ENCODE measurements at regions not wholly inside any gene's neighbourhood (a gene's known extent, or its start where the extent isn't known, plus 50 kb on each side); places are given as distances from the start of the nearest gene placed in this dataset.
"Not testable (repeated sequence)": the region's sequence is repeated elsewhere in the genome, so short reads cannot be mapped to it uniquely, and the experiment has no call there.

DNA sequence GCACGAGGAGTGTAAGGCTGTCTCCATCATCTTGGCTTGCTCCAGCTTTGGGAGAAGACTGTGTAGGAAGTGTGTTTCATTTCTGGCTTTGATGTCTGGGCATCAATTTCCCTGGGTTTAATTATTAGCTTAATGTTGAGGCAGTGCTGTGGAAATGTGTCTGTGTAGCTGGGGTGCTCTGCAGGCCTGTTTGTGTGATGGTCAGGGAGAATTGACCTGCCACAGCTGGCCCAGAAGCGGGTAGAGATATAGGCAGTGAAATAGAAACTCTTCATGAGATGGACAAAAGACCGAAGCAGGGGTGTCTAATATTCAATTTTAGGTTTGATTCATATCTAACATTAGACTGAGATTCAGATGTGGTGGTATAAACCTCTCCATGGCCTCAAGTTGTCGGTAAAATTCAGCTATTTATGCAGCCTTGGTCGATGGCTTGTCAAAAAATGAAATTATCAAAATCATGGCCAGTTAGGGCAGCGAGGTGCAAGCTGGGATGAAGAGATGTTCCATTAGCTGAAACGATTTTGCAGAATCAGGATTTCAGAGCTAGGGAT is 95.3 kb upstream of the SNX9 start:
- DNase-seq: no peak
- H3K36me3 ChIP-seq (replicated peaks): no peaks in the 10 kb centered on the region
- TF ChIP-seq, protein P1, sequence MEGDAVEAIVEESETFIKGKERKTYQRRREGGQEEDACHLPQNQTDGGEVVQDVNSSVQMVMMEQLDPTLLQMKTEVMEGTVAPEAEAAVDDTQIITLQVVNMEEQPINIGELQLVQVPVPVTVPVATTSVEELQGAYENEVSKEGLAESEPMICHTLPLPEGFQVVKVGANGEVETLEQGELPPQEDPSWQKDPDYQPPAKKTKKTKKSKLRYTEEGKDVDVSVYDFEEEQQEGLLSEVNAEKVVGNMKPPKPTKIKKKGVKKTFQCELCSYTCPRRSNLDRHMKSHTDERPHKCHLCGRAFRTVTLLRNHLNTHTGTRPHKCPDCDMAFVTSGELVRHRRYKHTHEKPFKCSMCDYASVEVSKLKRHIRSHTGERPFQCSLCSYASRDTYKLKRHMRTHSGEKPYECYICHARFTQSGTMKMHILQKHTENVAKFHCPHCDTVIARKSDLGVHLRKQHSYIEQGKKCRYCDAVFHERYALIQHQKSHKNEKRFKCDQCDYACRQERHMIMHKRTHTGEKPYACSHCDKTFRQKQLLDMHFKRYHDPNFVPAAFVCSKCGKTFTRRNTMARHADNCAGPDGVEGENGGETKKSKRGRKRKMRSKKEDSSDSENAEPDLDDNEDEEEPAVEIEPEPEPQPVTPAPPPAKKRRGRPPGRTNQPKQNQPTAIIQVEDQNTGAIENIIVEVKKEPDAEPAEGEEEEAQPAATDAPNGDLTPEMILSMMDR (IDR thresholded peaks at IDR 0.05; ENCODE audit: low read depth, low read length, missing control alignments): no peak
- H3K27ac ChIP-seq: no peak overlapping the region
- H3K4me3 ChIP-seq (ENCODE audit: low read depth, low read length): no peak overlapping the region
- in situ Hi-C loops (cut with HindIII; ENCODE audit: low pct_ligation_motif_present, low sequenced_read_pairs): no loop called here
- H3K27me3 ChIP-seq (replicated peaks): no peaks in the 10 kb centered on the region

DNA sequence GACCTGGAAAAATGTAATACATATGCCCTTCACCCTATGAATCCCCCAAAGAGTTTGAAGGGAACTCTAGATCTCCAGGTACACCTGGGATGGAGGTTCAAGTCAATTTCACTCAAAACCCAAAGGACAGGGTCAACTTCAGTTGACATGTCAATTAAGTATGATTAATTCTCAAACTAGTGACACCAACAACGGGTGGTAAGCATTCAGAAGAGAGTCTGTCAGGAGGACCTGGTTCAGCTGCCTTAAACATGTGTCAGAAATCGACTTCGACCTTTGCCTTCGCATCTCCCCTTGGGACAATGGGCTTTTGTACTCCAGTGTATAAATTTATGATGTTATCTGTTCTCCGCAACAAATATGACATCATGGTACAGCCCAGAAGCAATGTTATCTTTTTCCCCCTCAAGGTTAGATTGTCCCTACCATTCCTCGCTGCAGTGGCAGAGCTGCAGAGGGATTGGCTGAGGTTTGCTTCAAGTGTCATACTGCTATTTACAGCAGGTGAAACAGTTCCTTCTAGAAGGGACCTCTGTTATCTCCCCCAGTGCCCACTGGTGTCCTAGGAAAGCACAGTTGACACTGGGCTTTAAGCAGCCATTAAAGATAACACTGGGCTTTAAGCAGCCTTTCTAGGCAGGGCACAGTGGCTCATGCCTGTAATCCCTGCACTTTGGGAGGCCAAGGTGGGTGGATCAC is 94.7 kb upstream of the SNX9 start:
- in situ Hi-C loops (cut with HindIII; ENCODE audit: low pct_ligation_motif_present, low sequenced_read_pairs): no loop called here
- TF ChIP-seq, protein P1 (IDR thresholded peaks at IDR 0.05; ENCODE audit: low read depth, low read length, missing control alignments): no peak
- H3K27me3 ChIP-seq (replicated peaks): no peaks in the 10 kb centered on the region

DNA sequence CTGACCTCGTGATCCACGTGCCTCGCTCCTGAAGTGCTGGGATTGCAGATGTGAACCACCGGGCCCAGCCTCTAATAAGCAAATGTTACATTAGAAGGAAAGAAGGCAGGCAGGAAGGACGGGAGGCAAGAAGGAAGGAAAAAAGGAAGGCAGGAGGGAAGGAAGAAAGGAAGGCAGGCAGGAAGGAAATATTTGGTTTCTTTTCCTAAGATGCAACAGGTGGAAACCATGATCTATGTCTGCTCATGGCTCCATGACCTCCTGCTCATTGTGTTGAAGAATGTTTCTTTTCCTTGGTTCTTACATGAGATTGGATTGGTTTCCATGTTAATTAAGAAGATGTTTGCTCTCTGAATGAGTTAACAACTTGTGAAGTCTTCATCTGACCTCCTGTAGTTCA is 91.8 kb upstream of the SNX9 start:
- no peaks in the 10 kb centered on the region for H3K36me3 ChIP-seq (replicated peaks)
- no peak overlapping the region for H3K27ac ChIP-seq
- no peak for DNase-seq
- H3K27me3 ChIP-seq (replicated peaks): no peaks in the 10 kb centered on the region
- H3K4me3 ChIP-seq (ENCODE audit: low read depth, low read length): no peak overlapping the region
- in situ Hi-C loops (cut with HindIII; ENCODE audit: low pct_ligation_motif_present, low sequenced_read_pairs): no loop called here
- TF ChIP-seq, protein P1 (IDR thresholded peaks at IDR 0.05; ENCODE audit: low read depth, low read length, missing control alignments): no peak

More for the DNA sequence above, 94.7 kb upstream of the SNX9 start:
- H3K36me3 ChIP-seq (replicated peaks): no peaks in the 10 kb centered on the region
- no peak overlapping the region for H3K4me3 ChIP-seq (ENCODE audit: low read depth, low read length)
- DNase-seq: no peak
- no peak overlapping the region for H3K27ac ChIP-seq

DNA sequence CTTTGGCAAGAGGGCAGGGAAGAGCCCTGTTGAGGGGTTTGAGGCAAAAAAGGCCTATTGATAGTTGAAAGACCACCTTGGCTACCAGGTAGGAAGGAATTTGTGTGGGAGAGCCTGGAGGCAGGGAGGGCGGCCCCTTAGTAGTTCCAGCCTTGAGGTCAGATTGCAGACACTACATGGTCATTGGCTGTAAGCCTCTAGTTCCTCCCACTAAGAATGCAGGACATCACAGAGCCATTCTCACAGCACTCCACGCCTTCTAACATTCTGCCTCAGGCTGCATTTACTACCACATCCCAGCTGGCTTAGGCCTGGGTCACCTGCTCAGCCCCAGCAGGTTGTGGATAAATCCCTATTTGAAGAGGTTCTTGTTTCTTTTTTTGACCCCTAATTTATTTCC is 91.0 kb upstream of the SNX9 start:
- no peak overlapping the region for H3K4me3 ChIP-seq (ENCODE audit: low read depth, low read length)
- in situ Hi-C loops (cut with HindIII; ENCODE audit: low pct_ligation_motif_present, low sequenced_read_pairs): no loop called here
- no peak for DNase-seq
- no peak overlapping the region for H3K27ac ChIP-seq
- H3K36me3 ChIP-seq (replicated peaks): no peaks in the 10 kb centered on the region
- TF ChIP-seq, protein P1 (IDR thresholded peaks at IDR 0.05; ENCODE audit: low read depth, low read length, missing control alignments): no peak
- H3K27me3 ChIP-seq (replicated peaks): no peaks in the 10 kb centered on the region

DNA sequence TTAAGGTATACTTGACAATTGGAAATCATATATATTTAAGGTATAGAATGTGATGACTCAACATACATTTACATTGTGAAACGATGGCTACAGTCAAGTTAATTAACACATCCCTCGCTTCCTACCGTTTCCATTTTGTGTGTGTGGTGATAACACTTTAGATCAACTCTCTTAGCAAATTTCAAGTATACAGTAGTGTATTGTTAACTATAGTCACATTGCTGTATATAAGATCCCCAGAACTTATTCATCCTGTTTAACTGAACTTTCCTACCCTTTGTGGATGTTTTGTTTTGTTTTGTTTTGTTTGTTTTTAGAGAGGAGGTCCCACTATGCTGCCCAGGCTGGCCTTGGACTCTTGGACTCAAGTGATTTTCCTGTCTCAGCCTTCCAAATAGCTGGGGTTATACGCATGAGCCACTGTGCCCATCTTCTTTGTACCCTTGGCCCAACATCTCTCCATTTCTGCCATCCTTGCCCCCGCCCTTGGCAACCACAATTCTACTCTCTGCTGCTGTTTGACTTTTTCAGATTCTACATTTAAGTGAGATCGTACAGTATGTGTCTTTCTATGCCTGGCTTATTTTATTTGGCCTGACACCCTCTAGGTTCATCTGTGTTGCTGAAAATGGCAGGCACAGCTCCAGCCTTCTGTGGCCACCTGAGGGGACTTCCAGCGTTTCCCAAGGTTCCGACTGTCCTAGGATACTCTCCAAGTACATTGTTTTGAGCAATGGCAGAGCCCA is 90.5 kb upstream of the SNX9 start:
- H3K27ac ChIP-seq: no peak overlapping the region
- H3K27me3 ChIP-seq (replicated peaks): no peaks in the 10 kb centered on the region
- H3K36me3 ChIP-seq (replicated peaks): no peaks in the 10 kb centered on the region
- DNase-seq: no peak
- TF ChIP-seq, protein P1 (IDR thresholded peaks at IDR 0.05; ENCODE audit: low read depth, low read length, missing control alignments): no peak
- in situ Hi-C loops (cut with HindIII; ENCODE audit: low pct_ligation_motif_present, low sequenced_read_pairs): no loop called here
- no peak overlapping the region for H3K4me3 ChIP-seq (ENCODE audit: low read depth, low read length)

DNA sequence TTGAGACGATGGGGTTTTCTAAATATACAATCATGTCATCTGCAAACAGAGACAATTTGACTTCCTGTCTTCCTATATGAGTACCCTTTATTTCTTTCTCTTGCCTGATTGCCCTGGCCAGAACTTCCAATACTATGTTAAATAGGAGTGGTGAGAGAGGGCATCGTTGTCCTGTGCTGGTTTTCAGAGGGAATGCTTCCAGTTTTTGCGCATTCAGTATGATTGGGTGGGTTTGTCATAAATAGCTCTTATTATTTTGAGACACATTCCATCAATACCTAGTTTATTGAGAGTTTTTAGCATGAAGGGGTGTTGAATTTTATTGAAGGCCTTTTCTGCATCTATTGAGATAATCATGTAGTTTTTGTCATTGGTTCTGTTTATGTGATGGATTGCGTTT is 86.5 kb upstream of the SNX9 start:
- H3K4me3 ChIP-seq (ENCODE audit: low read depth, low read length); in situ Hi-C loops (cut with HindIII; ENCODE audit: low pct_ligation_motif_present, low sequenced_read_pairs); DNase-seq; H3K27me3 ChIP-seq (replicated peaks); H3K36me3 ChIP-seq (replicated peaks); H3K27ac ChIP-seq: not testable (repeated sequence)
